ENCODE measurements at regions not wholly inside any gene's neighbourhood (a gene's known extent, or its start where the extent isn't known, plus 50 kb on each side); places are given as distances from the start of the nearest gene placed in this dataset.

GRCh38 chr5:61942462-61943049 lies 363.4 kb upstream of the KIF2A start:
- H3K4me3 ChIP-seq: no peak overlapping the region
- no peak for TF ChIP-seq CTCF (IDR thresholded peaks at IDR 0.05)
- intact Hi-C loops (cut with DNase I): no loop called here
- no peaks in the 10 kb centered on the region for H3K36me3 ChIP-seq
- ATAC-seq (no peak), DNase-seq (no peak)
- H3K27me3 ChIP-seq: no peaks in the 10 kb centered on the region
- no peaks in the 10 kb centered on the region for H3K9me3 ChIP-seq
- H3K27ac ChIP-seq: no peak overlapping the region
- H3K4me1 ChIP-seq: no peaks in the 10 kb centered on the region

DNA sequence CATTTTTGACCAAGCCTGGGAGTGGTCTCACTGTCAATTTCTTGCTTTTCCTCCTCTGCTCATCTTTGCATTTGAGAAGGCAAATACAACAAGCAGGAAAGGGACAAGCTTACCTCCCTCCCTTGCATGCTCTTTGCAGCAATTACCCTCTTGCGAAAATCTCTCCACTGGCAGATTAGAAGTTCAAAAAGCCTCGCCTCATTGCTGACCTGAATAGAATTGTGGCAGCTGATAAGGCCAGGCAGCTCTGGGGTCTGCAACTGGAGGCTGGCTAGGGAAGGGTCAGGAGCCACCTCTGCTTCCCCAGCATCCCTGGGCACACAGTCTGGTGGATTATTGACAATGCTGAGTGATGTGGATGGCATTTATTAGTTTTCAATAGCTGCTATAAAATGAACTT lies 362.3 kb upstream of the KIF2A start:
- intact Hi-C loops (cut with DNase I): no loop called here
- TF ChIP-seq CTCF (IDR thresholded peaks at IDR 0.05): no peak
- Histone ChIP-seq H3K27me3 (no peaks in the 10 kb centered on the region), H3K36me3 (no peaks in the 10 kb centered on the region), H3K27ac (no peak overlapping the region), H3K4me3 (no peak overlapping the region), H3K4me1 (no peaks in the 10 kb centered on the region), H3K9me3 (no peaks in the 10 kb centered on the region)
- DNase-seq (no peak), ATAC-seq (no peak)

DNA sequence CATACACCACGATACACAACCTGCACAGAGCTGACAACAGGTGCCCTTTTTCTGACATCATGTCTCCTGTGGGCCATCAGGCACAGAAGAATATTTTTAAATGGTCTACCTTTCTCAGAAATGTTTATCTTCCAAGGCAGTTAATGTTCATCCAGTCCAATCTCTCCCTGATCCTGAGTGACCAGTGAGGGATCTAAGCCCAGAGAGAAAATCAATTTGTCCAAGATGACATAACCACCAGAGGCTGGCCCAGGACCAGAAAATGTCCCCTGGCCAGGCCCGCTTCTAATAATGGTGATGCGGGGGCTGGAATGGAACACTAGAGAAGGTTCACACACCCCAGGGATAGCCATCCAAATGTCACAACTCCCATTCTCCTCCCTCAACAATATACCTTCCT lies 357.9 kb upstream of the KIF2A start:
- H3K4me3 ChIP-seq: no peak overlapping the region
- H3K4me1 ChIP-seq: no peaks in the 10 kb centered on the region
- no peaks in the 10 kb centered on the region for H3K36me3 ChIP-seq
- ATAC-seq: no peak
- no peak for DNase-seq
- intact Hi-C loops (cut with DNase I): no loop called here
- TF ChIP-seq CTCF (IDR thresholded peaks at IDR 0.05): no peak
- no peaks in the 10 kb centered on the region for H3K9me3 ChIP-seq
- H3K27me3 ChIP-seq: no peaks in the 10 kb centered on the region
- H3K27ac ChIP-seq: no peak overlapping the region

DNA sequence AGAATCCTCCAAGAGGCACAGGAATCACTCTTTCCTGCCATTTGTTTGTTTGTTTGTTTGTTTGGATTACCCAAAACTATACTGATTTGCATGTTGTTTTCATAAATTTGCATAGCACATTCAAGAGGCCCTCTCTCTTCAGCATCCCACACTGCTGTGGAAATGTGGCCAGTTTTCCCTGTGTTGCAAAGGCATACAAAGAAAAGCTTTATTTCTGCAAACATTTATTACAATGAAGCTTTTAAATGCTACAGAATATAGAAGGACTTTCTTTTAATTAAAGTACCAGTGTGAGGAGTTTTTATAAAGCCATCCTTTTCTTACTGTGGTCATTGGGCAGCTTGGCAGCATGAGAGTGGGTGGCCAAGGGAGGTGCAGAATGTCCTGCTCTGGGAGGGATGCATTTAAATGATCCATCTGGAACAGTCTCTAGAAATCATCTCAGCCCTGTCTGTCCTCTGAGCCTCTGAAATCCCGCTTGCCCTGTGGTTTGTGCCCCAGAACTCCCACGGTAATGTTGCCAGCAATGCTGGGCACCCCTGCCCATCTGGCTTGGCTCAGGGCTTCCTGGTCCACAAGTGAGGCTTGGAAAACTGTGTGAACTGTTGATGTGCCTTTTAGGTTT lies 356.8 kb upstream of the KIF2A start:
- no peak for DNase-seq
- no peaks in the 10 kb centered on the region for H3K27me3 ChIP-seq
- H3K9me3 ChIP-seq: no peaks in the 10 kb centered on the region
- ATAC-seq: no peak
- no peak overlapping the region for H3K4me3 ChIP-seq
- H3K4me1 ChIP-seq: no peaks in the 10 kb centered on the region
- no peak for TF ChIP-seq CTCF (IDR thresholded peaks at IDR 0.05)
- no peaks in the 10 kb centered on the region for H3K36me3 ChIP-seq
- H3K27ac ChIP-seq: no peak overlapping the region
- intact Hi-C loops (cut with DNase I): no loop called here

DNA sequence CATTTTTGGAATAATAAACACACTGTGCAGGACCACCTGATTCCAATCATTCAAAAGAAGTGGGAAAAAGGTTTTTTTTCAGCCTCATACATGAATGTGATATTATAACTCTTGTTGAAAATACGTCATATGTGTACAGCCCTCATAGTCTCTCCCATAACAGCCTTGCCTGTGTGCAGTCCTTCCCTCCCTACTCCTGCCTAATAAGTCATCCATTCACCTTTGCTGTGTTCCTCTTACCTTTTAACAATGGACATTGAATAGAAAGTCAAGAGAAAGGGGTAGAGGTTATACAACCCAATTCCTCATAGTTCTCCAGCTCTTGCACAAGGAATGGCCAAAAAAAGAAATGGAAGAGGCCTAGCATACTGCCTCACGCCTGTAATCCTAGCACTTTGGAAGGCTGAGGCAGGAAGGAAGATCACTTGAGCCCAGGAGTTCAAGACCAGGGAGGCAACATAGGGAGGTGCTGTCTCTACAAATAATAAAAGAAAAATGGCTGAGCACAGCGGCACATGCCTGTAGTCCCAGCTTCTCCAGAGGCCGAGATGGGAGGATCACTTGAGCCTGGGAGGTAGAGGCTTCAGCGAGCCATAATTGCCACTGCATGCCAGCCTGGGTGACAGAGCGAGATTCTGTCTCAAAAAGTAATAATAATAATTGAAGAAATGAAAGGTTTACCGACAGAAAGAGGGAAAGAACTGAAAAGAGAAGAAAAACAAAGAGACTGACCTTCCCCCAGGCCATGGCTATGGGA lies 356.1 kb upstream of the KIF2A start:
- no peaks in the 10 kb centered on the region for H3K9me3 ChIP-seq
- TF ChIP-seq CTCF (IDR thresholded peaks at IDR 0.05): no peak
- no peaks in the 10 kb centered on the region for H3K36me3 ChIP-seq
- ATAC-seq (no peak), DNase-seq (no peak)
- no peaks in the 10 kb centered on the region for H3K4me1 ChIP-seq
- no peaks in the 10 kb centered on the region for H3K27me3 ChIP-seq
- intact Hi-C loops (cut with DNase I): no loop called here
- H3K27ac ChIP-seq: no peak overlapping the region
- no peak overlapping the region for H3K4me3 ChIP-seq
